HG03175 (cell line): ENCODE measurements at regions not wholly inside any gene's neighbourhood (a gene's known extent, or its start where the extent isn't known, plus 50 kb on each side); places are given as distances from the start of the nearest gene placed in this dataset.

ENCODE experiments used
- ATAC-seq: cut with Tn5 transposase; IDR thresholded peaks from one replicate; pipeline ENCODE4 v1.9.1; 2021; ENCODE audit warnings: mild to moderate bottlenecking, moderate library complexity; ENCODE audit not compliant: unreplicated experiment

GRCh38 chr22:48320683-48321451, 1506.8 kb downstream of the BRD1 start:
- ATAC-seq = no peak

- no peak for ATAC-seq
These were observed 1507.5 kb downstream of the BRD1 start for GRCh38 chr22:48320048-48320682.

GRCh38 chr22:48319321-48320047, 1508.2 kb downstream of the BRD1 start:
- ATAC-seq = no peak

GRCh38 chr22:48318575-48319320, 1508.9 kb downstream of the BRD1 start:
- no peak for ATAC-seq

GRCh38 chr22:48318173-48318572, 1509.5 kb downstream of the BRD1 start:
- no peak for ATAC-seq

GRCh38 chr22:48316257-48317250, 1511.1 kb downstream of the BRD1 start:
- ATAC-seq = no peak

- no peak for ATAC-seq
These were observed 1512.0 kb downstream of the BRD1 start for GRCh38 chr22:48315439-48316256.

- ATAC-seq = no peak
These were observed 1513.6 kb downstream of the BRD1 start for GRCh38 chr22:48314073-48314472.

GRCh38 chr22:48313175-48313830, 1514.4 kb downstream of the BRD1 start:
- ATAC-seq = no peak

GRCh38 chr22:48310740-48311139, 1516.9 kb downstream of the BRD1 start:
- ATAC-seq = no peak

GRCh38 chr22:48310289-48310688, 1517.4 kb downstream of the BRD1 start:
- no peak for ATAC-seq

GRCh38 chr22:48309836-48310235, 1517.8 kb downstream of the BRD1 start:
- no peak for ATAC-seq

GRCh38 chr22:48309115-48309705, 1518.5 kb downstream of the BRD1 start:
- ATAC-seq = no peak

- no peak for ATAC-seq
These were observed 1519.7 kb downstream of the BRD1 start for GRCh38 chr22:48307931-48308330.

- no peak for ATAC-seq
These were observed 1520.7 kb downstream of the BRD1 start for GRCh38 chr22:48306785-48307510.

- no peak for ATAC-seq
These were observed 1521.4 kb downstream of the BRD1 start for GRCh38 chr22:48306284-48306683.

GRCh38 chr22:48305726-48306235, 1521.9 kb downstream of the BRD1 start:
- ATAC-seq = no peak
